MCF 10A (cell line): ENCODE measurements at regions not wholly inside any gene's neighbourhood (a gene's known extent, or its start where the extent isn't known, plus 50 kb on each side); places are given as distances from the start of the nearest gene placed in this dataset.

Experiments used
- BruUV-seq: library from RNA; stranded (reverse); fragments of 400-500 nt; replicated peaks from 2 replicates; lab custom pipeline; 2021; lab: Mats Ljungman, UMichigan
- CTCF ChIA-PET: fragments of 300-600 bp; sonication (Branson Sonifier 250); formaldehyde crosslinking; extraction: SDS; loops from one replicate; lab custom pipeline; 2021; ENCODE audit warnings: antibody characterized with exemption, inconsistent platforms; lab: Yijun Ruan, JAX
- POLR2A ChIA-PET: fragments of 300-600, 350-650 bp; sonication (Branson Sonifier 250); formaldehyde crosslinking; extraction: SDS; loops from one replicate; lab custom pipeline; 2020; ENCODE audit warnings: antibody characterized with exemption, inconsistent platforms; lab: Yijun Ruan, JAX
- DNase-seq: peaks from one replicate; pipeline ENCODE4 v3.0.0-alpha.2; 2018; ENCODE audit not compliant: unreplicated experiment
- H3K27ac Mint-ChIP-seq: one replicate; pipeline ENCODE4 v1.8.0; 2022; ENCODE audit warnings: mild to moderate bottlenecking, low read depth, mixed read lengths; ENCODE audit not compliant: unreplicated experiment
- H3K27me3 Mint-ChIP-seq: one replicate; pipeline ENCODE4 v1.8.0; 2022; ENCODE audit warnings: mixed read lengths; ENCODE audit not compliant: insufficient read depth, unreplicated experiment
- H3K36me3 Mint-ChIP-seq: one replicate; pipeline ENCODE4 v1.8.0; 2022; ENCODE audit warnings: mild to moderate bottlenecking, moderate library complexity, mixed read lengths; ENCODE audit not compliant: insufficient read depth, unreplicated experiment
- H3K4me1 Mint-ChIP-seq: one replicate; pipeline ENCODE4 v1.8.0; 2022; ENCODE audit warnings: mixed read lengths; ENCODE audit not compliant: insufficient read depth, unreplicated experiment
- H3K4me3 Mint-ChIP-seq: one replicate; pipeline ENCODE4 v1.8.0; 2022; ENCODE audit warnings: mild to moderate bottlenecking, moderate library complexity, mixed read lengths; ENCODE audit not compliant: unreplicated experiment
- H3K9me3 Mint-ChIP-seq: one replicate; pipeline ENCODE4 v1.8.0; 2022; ENCODE audit warnings: mixed read lengths; ENCODE audit not compliant: unreplicated experiment
- intact Hi-C: fragments of 100-400 bp; cut with micrococcal nuclease; formaldehyde crosslinking; loops from 2 replicates; pipeline ENCODE4 v1.14.1; 2022
- TF ChIP-seq, protein P1 (sequence below): fragments of 200-600 bp; IDR thresholded peaks from one replicate; pipeline ENCODE4 v1.8.0; 2022; ENCODE audit warnings: antibody characterized with exemption, mild to moderate bottlenecking; ENCODE audit not compliant: unreplicated experiment

DNA sequence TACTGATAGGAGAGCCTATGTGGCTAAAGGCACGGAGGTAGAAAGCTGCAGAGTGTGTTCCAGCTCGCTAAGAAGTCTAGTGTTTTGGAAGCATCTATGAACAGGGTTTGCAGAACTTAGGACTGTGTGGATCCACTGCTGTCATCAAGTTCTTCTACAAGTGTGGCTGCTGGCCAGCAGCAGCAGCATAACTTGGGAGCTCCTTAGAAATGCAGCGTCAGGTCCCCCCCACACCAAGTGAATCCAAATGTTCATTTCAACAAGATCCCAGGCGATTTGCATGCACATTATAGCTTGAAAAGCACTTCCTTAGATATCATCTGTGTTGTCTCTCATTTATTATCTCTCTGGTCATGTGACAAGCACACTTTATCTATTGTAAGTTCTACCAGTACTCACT, 131.9 kb upstream of the SHISA6 start:
- POLR2A ChIA-PET, result no interaction called here
- Mint-ChIP-seq H3K27me3 (no peaks in the 10 kb centered on the region), H3K4me3 (no peak overlapping the region), H3K36me3 (no peaks in the 10 kb centered on the region), H3K27ac (no peak overlapping the region), H3K9me3 (peaks cover 8% of the 10 kb centered on the region), H3K4me1 (no peaks in the 10 kb centered on the region)
- DNase-seq, result no peak
- no TSS peak for BruUV-seq
- TF ChIP-seq, protein P1, sequence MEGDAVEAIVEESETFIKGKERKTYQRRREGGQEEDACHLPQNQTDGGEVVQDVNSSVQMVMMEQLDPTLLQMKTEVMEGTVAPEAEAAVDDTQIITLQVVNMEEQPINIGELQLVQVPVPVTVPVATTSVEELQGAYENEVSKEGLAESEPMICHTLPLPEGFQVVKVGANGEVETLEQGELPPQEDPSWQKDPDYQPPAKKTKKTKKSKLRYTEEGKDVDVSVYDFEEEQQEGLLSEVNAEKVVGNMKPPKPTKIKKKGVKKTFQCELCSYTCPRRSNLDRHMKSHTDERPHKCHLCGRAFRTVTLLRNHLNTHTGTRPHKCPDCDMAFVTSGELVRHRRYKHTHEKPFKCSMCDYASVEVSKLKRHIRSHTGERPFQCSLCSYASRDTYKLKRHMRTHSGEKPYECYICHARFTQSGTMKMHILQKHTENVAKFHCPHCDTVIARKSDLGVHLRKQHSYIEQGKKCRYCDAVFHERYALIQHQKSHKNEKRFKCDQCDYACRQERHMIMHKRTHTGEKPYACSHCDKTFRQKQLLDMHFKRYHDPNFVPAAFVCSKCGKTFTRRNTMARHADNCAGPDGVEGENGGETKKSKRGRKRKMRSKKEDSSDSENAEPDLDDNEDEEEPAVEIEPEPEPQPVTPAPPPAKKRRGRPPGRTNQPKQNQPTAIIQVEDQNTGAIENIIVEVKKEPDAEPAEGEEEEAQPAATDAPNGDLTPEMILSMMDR, result no peak
- intact Hi-C loops, result no loop called here
- CTCF ChIA-PET, result interaction anchor here (0.5 kb wide), 1 partner anchor 104 kb away, joined by 3 read pairs; no protein-coding TSS in a partner anchor

DNA sequence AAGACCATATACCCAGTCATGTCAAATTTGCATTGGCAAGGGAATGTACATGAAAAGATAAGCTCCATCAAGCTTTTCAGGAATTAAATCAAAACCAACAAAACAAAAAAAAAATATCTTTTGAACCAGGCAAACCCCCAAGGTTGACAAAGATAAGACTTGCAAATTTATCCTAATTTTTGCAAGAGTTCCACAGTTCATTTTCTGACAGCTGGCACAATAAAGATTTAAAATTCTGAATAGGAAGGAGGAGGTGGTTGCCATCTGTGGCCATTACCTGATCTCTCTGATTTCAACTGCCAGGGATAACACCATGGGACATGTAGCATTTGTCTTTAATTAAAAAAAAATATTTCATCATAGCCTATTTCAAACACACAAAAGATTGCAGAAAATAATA, 135.9 kb upstream of the SHISA6 start:
- DNase-seq, result no peak
- ChIA-PET POLR2A (no interaction called here), CTCF (no interaction called here)
- H3K27me3 Mint-ChIP-seq, result no peaks in the 10 kb centered on the region
- H3K4me1 Mint-ChIP-seq, result no peaks in the 10 kb centered on the region
- H3K36me3 Mint-ChIP-seq, result no peaks in the 10 kb centered on the region
- intact Hi-C loops, result no loop called here
- BruUV-seq, result no TSS peak
- TF ChIP-seq, protein P1, result no peak
- H3K4me3 Mint-ChIP-seq, result no peak overlapping the region
- H3K9me3 Mint-ChIP-seq, result peaks cover 8% of the 10 kb centered on the region
- H3K27ac Mint-ChIP-seq, result no peak overlapping the region

DNA sequence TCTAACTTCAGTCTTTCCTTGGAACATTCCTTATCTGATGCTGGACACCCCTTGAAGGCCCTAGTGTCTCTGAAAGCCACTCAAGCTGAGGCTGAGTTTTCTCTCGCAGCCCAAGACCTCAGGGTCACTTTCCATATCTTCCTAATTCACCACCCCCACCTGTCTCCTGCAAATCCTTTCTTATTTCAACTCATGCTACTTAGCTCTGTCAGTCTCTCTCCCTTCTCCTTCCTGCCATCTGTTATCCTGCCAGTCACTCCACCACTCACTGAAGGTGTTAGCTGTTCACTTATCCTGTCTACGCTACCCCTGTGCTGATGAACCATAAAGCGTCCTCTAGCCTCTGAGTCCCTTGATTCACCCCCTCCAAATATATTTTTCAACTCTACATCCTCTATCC, 143.9 kb upstream of the SHISA6 start:
- no peaks in the 10 kb centered on the region for H3K4me1 Mint-ChIP-seq
- no peak for DNase-seq
- H3K27ac Mint-ChIP-seq, result no peak overlapping the region
- no peaks in the 10 kb centered on the region for H3K9me3 Mint-ChIP-seq
- no TSS peak for BruUV-seq
- H3K4me3 Mint-ChIP-seq, result no peak overlapping the region
- POLR2A ChIA-PET, result no interaction called here
- intact Hi-C loops, result no loop called here
- TF ChIP-seq, protein P1, result no peak
- no peaks in the 10 kb centered on the region for H3K27me3 Mint-ChIP-seq
- CTCF ChIA-PET, result interaction anchor here (0.6 kb wide), 2 partner anchors 360 to 434 kb away, joined by 3 to 4 read pairs; no protein-coding TSS in a partner anchor
- H3K36me3 Mint-ChIP-seq, result no peaks in the 10 kb centered on the region

DNA sequence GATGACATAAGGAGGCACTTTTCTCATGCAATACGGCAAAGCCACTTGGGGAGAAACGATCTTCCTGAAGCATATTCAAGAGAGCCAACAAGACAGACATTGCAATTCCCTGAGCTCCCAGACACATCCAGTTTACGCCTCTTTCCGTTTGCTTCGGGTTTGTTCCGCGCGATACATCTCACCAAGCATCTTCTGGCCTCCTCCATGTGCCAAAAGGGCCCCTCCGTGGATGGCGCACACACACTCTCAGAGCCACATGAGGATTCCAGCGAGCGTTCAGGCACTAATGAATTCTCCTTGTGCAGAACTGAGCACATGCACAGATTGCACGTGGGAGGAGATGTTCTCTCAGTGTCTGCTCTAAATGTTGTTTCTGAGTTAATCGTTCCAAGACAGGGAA, 146.7 kb upstream of the SHISA6 start:
- POLR2A ChIA-PET, result no interaction called here
- TF ChIP-seq, protein P1, result no peak
- Mint-ChIP-seq H3K9me3 (no peaks in the 10 kb centered on the region), H3K4me3 (no peak overlapping the region), H3K36me3 (no peaks in the 10 kb centered on the region), H3K4me1 (no peaks in the 10 kb centered on the region), H3K27ac (no peak overlapping the region), H3K27me3 (no peaks in the 10 kb centered on the region)
- CTCF ChIA-PET, result interaction anchor here (0.5 to 0.6 kb wide), 2 partner anchors 10 to 363 kb away, joined by 3 to 4 read pairs; no protein-coding TSS in a partner anchor
- DNase-seq, result no peak
- no TSS peak for BruUV-seq
- intact Hi-C loops, result no loop called here
